Type B pancreatic cell (in vitro differentiated cells): ENCODE measurements at regions not wholly inside any gene's neighbourhood (a gene's known extent, or its start where the extent isn't known, plus 50 kb on each side); places are given as distances from the start of the nearest gene placed in this dataset.

Source experiments
- DNase-seq: peaks from one replicate; pipeline ENCODE4 v3.0.0; 2021; ENCODE audit warnings: mixed read lengths; ENCODE audit not compliant: unreplicated experiment; ENCODE audit errors: extremely low spot score
- H3K27ac Mint-ChIP-seq: 2 replicates; pipeline ENCODE4 v1.8.0; 2021; ENCODE audit warnings: mild to moderate bottlenecking, mixed read lengths
- H3K27me3 Mint-ChIP-seq: 2 replicates; pipeline ENCODE4 v1.8.0; 2021; ENCODE audit warnings: mixed read lengths
- H3K36me3 Mint-ChIP-seq: 2 replicates; pipeline ENCODE4 v1.8.0; 2021; ENCODE audit warnings: mixed read lengths
- H3K4me1 Mint-ChIP-seq: one replicate; pipeline ENCODE4 v1.8.0; 2021; ENCODE audit warnings: mixed read lengths; ENCODE audit not compliant: unreplicated experiment
- H3K4me3 Mint-ChIP-seq: 2 replicates; pipeline ENCODE4 v1.8.0; 2021; ENCODE audit warnings: mild to moderate bottlenecking, mixed read lengths
- H3K9me3 Mint-ChIP-seq: 2 replicates; pipeline ENCODE4 v1.8.0; 2021; ENCODE audit warnings: mixed read lengths
- TF ChIP-seq, protein P1 (sequence below): fragments of 200-600 bp; sonication (generic); conservative IDR thresholded peaks from 2 replicates; pipeline ENCODE4 v1.5.0; 2021; ENCODE audit warnings: antibody characterized with exemption, mild to moderate bottlenecking

DNA sequence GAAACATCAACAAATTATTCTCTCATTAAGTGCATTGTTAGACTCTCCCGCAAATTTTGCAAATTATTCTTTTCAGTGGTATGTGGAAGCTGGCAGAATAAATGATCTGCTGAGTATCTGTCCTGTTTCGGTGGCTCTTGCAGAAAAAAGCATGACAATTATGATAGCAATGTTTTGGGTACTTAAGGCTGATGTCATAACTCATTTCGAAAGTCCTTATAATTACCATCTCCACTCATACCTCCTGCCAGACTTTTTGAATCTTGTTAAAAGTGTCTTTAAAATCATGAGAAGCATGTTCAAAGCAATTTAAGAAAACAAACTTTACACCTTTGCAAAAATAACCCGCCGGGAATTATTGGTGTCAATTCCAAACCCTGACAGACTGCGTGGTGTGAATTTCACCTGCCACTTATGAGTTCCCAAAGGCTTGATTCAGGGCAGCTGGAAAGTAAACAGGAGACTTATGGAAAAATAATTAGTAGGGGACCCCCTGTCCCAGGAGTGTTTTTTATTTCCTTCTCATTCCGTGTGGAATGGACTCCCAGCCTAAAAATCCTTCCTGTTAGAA lies 87.6 kb upstream of the E2F3 start:
- H3K9me3 Mint-ChIP-seq, result peaks cover 3% of the 10 kb centered on the region
- DNase-seq, result no peak
- H3K27ac Mint-ChIP-seq, result no peak overlapping the region
- no peaks in the 10 kb centered on the region for H3K36me3 Mint-ChIP-seq
- no peaks in the 10 kb centered on the region for H3K4me1 Mint-ChIP-seq
- peaks cover 8% of the 10 kb centered on the region for H3K27me3 Mint-ChIP-seq
- no peak overlapping the region for H3K4me3 Mint-ChIP-seq
- TF ChIP-seq, protein P1, sequence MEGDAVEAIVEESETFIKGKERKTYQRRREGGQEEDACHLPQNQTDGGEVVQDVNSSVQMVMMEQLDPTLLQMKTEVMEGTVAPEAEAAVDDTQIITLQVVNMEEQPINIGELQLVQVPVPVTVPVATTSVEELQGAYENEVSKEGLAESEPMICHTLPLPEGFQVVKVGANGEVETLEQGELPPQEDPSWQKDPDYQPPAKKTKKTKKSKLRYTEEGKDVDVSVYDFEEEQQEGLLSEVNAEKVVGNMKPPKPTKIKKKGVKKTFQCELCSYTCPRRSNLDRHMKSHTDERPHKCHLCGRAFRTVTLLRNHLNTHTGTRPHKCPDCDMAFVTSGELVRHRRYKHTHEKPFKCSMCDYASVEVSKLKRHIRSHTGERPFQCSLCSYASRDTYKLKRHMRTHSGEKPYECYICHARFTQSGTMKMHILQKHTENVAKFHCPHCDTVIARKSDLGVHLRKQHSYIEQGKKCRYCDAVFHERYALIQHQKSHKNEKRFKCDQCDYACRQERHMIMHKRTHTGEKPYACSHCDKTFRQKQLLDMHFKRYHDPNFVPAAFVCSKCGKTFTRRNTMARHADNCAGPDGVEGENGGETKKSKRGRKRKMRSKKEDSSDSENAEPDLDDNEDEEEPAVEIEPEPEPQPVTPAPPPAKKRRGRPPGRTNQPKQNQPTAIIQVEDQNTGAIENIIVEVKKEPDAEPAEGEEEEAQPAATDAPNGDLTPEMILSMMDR, result no peak

DNA sequence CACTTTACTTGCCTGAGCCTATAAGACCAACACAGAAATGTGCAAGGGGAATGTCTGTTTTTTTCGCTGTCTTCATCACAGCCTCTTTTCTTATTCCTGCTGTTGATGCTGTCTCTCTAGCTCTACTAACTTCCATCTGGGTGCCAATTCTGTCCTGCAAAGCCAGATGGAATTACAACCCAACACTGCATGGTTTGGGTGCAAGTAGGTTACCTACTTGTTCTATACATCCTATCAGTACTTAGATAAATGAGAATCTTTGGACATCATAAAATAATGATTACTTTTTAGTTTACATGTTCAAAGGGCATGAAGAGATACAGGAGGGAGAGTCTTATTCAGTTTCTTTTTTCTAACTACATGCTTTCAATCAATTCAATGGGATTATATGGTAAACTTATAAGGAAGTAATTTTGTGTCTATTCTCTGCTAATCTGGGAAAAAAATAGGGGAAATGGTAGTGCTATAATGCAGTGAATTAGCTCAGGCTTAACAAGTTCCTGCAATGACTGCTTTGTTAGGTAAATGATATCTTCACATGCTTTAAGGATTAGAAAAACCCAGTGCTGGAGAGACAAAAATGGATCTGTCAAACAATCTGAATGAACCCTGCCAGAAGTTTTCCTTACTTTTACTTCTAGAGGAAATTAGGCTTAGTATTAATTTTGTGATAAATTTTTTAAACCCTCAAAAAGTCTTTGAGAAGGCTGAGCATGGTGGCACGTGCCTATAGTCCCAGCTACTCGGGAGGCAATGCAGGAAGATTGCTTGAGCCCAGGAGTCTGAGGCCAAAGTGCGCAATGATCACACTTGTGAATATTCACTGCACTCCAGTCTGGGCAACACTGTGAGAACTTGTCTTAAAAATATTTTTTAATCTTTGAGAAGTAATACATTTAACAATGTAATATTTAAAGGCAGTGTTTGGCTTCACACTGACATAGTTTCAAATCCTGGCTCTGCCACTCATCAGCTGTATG lies 86.5 kb upstream of the E2F3 start:
- H3K4me1 Mint-ChIP-seq, result no peaks in the 10 kb centered on the region
- no peak overlapping the region for H3K27ac Mint-ChIP-seq
- no peaks in the 10 kb centered on the region for H3K36me3 Mint-ChIP-seq

GRCh38 chr6:20317430-20317829 lies 84.2 kb upstream of the E2F3 start:
- Mint-ChIP-seq H3K27ac (no peak overlapping the region), H3K9me3 (no peaks in the 10 kb centered on the region), H3K36me3 (no peaks in the 10 kb centered on the region), H3K27me3 (peaks cover 8% of the 10 kb centered on the region), H3K4me3 (no peak overlapping the region), H3K4me1 (no peaks in the 10 kb centered on the region)
- no peak for DNase-seq
- TF ChIP-seq, protein P1, result no peak

More for the DNA sequence above, 86.5 kb upstream of the E2F3 start:
- TF ChIP-seq, protein P1, result no peak
- Mint-ChIP-seq H3K27me3 (peaks cover 8% of the 10 kb centered on the region), H3K9me3 (peaks cover 2% of the 10 kb centered on the region), H3K4me3 (no peak overlapping the region)
- DNase-seq, result no peak

- Mint-ChIP-seq H3K4me1 (no peaks in the 10 kb centered on the region), H3K9me3 (no peaks in the 10 kb centered on the region), H3K27me3 (peaks cover 8% of the 10 kb centered on the region), H3K4me3 (no peak overlapping the region), H3K27ac (no peak overlapping the region), H3K36me3 (no peaks in the 10 kb centered on the region)
- no peak for DNase-seq
- TF ChIP-seq, protein P1, result no peak
Observed at GRCh38 chr6:20318851-20319387, 82.8 kb upstream of the E2F3 start.

- Mint-ChIP-seq H3K27me3 (peaks cover 5% of the 10 kb centered on the region), H3K27ac (no peak overlapping the region), H3K4me1 (no peaks in the 10 kb centered on the region), H3K9me3 (no peaks in the 10 kb centered on the region), H3K4me3 (no peak overlapping the region), H3K36me3 (no peaks in the 10 kb centered on the region)
- DNase-seq, result no peak
- TF ChIP-seq, protein P1, result no peak
Observed at GRCh38 chr6:20319520-20320357, 81.9 kb upstream of the E2F3 start.
